Thymus (tissue), 11 donors: ENCODE measurements at regions not wholly inside any gene's neighbourhood (a gene's known extent, or its start where the extent isn't known, plus 50 kb on each side); places are given as distances from the start of the nearest gene placed in this dataset.

Source experiments
- DNase-seq, 9 donors: peaks; one replicate each; pipeline ENCODE4 v3.0.0-alpha.2; 2013; ENCODE audit warnings: low spot score in 9 of 9, low read depth in 6 of 9, missing footprints in 1 of 9
- H3K27ac ChIP-seq, 2 donors: one replicate each; pipeline ENCODE4 v1.5.1; 2013; ENCODE audit warnings: control low read depth in 1 of 2, low read depth in 1 of 2, low read length in 1 of 2, mild to moderate bottlenecking in 1 of 2, moderate library complexity in 1 of 2
- H3K27me3 ChIP-seq, 2 donors: one replicate each; pipeline ENCODE4 v1.5.1; 2013; ENCODE audit warnings: low read length in 1 of 2; ENCODE audit not compliant: control insufficient read depth in 2 of 2, insufficient read depth in 1 of 2
- H3K36me3 ChIP-seq, 2 donors: one replicate each; pipeline ENCODE4 v1.5.1; 2013; ENCODE audit warnings: low read length in 1 of 2, mild to moderate bottlenecking in 1 of 2, moderate library complexity in 1 of 2; ENCODE audit not compliant: control insufficient read depth in 2 of 2, insufficient read depth in 2 of 2
- H3K4me1 ChIP-seq, 2 donors: one replicate each; pipeline ENCODE4 v1.5.1; 2013; ENCODE audit warnings: low read length in 2 of 2; ENCODE audit not compliant: control insufficient read depth in 2 of 2, insufficient read depth in 2 of 2
- H3K4me3 ChIP-seq, 2 donors: one replicate each; pipeline ENCODE4 v1.5.1; 2013; ENCODE audit warnings: low read length in 2 of 2, control low read depth in 1 of 2, mild to moderate bottlenecking in 1 of 2
- H3K9me3 ChIP-seq, 2 donors: one replicate each; pipeline ENCODE4 v1.5.1; 2013; ENCODE audit warnings: low read length in 1 of 2, mild to moderate bottlenecking in 1 of 2; ENCODE audit not compliant: control insufficient read depth in 2 of 2, insufficient read depth in 1 of 2
- WGBS: extraction: QIAGEN DNeasy Blood & Tissue Kit; methylation state at CpG from one replicate; pipeline ENCODE4 v1.1.7; 2013; 5-methylcytosine and 5-hydroxymethylcytosine counted together
- donor health status: healthy.

- Histone ChIP-seq H3K4me1 (no peaks in the 10 kb centered on the region), H3K36me3 (no peaks in the 10 kb centered on the region), H3K9me3 (no peaks in the 10 kb centered on the region), H3K27ac (no peak overlapping the region), H3K4me3 (no peak overlapping the region), H3K27me3 (no peaks in the 10 kb centered on the region)
- DNase-seq = no peak
Measured at GRCh38 chr9:99628285-99628684, 193.4 kb upstream of the NR4A3 start.

GRCh38 chr9:99628849-99629620 lies 192.7 kb upstream of the NR4A3 start:
- Histone ChIP-seq H3K27me3 (no peaks in the 10 kb centered on the region), H3K36me3 (no peaks in the 10 kb centered on the region), H3K27ac (no peak overlapping the region), H3K4me3 (no peak overlapping the region), H3K4me1 (no peaks in the 10 kb centered on the region), H3K9me3 (no peaks in the 10 kb centered on the region)
- DNase-seq = no peak
- 98% methylated on average over 3 of the region's 3 CpGs for WGBS

GRCh38 chr9:99632349-99633038 lies 189.2 kb upstream of the NR4A3 start:
- 88% methylated on average over 1 of the region's 1 CpG for WGBS

GRCh38 chr9:99633265-99633664 lies 188.4 kb upstream of the NR4A3 start:
- Histone ChIP-seq H3K4me3 (no peak overlapping the region), H3K27me3 (no peaks in the 10 kb centered on the region), H3K4me1 (no peaks in the 10 kb centered on the region), H3K9me3 (no peaks in the 10 kb centered on the region), H3K36me3 (no peaks in the 10 kb centered on the region), H3K27ac (no peak overlapping the region)
- no peak for DNase-seq

More at GRCh38 chr9:99632349-99633038, 189.2 kb upstream of the NR4A3 start:
- Histone ChIP-seq H3K4me1 (no peaks in the 10 kb centered on the region), H3K27me3 (no peaks in the 10 kb centered on the region), H3K4me3 (no peak overlapping the region), H3K9me3 (no peaks in the 10 kb centered on the region), H3K36me3 (no peaks in the 10 kb centered on the region), H3K27ac (no peak overlapping the region)
- no peak for DNase-seq

GRCh38 chr9:99634186-99634585 lies 187.5 kb upstream of the NR4A3 start:
- no peak overlapping the region for H3K4me3 ChIP-seq
- no peak for DNase-seq
- no peaks in the 10 kb centered on the region for H3K9me3 ChIP-seq
- H3K27me3 ChIP-seq = no peaks in the 10 kb centered on the region
- H3K4me1 ChIP-seq = no peaks in the 10 kb centered on the region
- no peaks in the 10 kb centered on the region for H3K36me3 ChIP-seq
- no peak overlapping the region for H3K27ac ChIP-seq
- 96% methylated on average over 3 of the region's 3 CpGs for WGBS

GRCh38 chr9:99635032-99635431 lies 186.7 kb upstream of the NR4A3 start:
- Histone ChIP-seq H3K27ac (no peak overlapping the region), H3K4me3 (no peak overlapping the region), H3K4me1 (no peaks in the 10 kb centered on the region), H3K36me3 (no peaks in the 10 kb centered on the region), H3K27me3 (no peaks in the 10 kb centered on the region), H3K9me3 (no peaks in the 10 kb centered on the region)
- 96% methylated on average over 3 of the region's 3 CpGs for WGBS
- DNase-seq = no peak

GRCh38 chr9:99637641-99638040 lies 184.0 kb upstream of the NR4A3 start:
- no peak overlapping the region for H3K27ac ChIP-seq
- no peaks in the 10 kb centered on the region for H3K4me1 ChIP-seq
- DNase-seq = no peak
- no peaks in the 10 kb centered on the region for H3K9me3 ChIP-seq
- WGBS = 94% methylated on average over 3 of the region's 3 CpGs
- no peak overlapping the region for H3K4me3 ChIP-seq
- no peaks in the 10 kb centered on the region for H3K27me3 ChIP-seq
- no peaks in the 10 kb centered on the region for H3K36me3 ChIP-seq

GRCh38 chr9:99638971-99639370 lies 182.7 kb upstream of the NR4A3 start:
- H3K27me3 ChIP-seq = no peaks in the 10 kb centered on the region
- H3K4me3 ChIP-seq = no peak overlapping the region
- WGBS = 98% methylated on average over 4 of the region's 4 CpGs
- no peak for DNase-seq
- H3K27ac ChIP-seq = no peak overlapping the region
- H3K36me3 ChIP-seq = no peaks in the 10 kb centered on the region
- no peaks in the 10 kb centered on the region for H3K9me3 ChIP-seq
- no peaks in the 10 kb centered on the region for H3K4me1 ChIP-seq

- no peak for DNase-seq
Measured at GRCh38 chr9:99647604-99648003, 174.1 kb upstream of the NR4A3 start.

More at GRCh38 chr9:99647604-99648003, 174.1 kb upstream of the NR4A3 start:
- Histone ChIP-seq H3K27ac (no peak overlapping the region), H3K27me3 (no peaks in the 10 kb centered on the region), H3K9me3 (peaks cover 0 to 2% of the 10 kb centered on the region in 2 donors), H3K4me1 (no peaks in the 10 kb centered on the region), H3K4me3 (no peak overlapping the region), H3K36me3 (no peaks in the 10 kb centered on the region)
